KBM-7 (cell line): ENCODE measurements at regions not wholly inside any gene's neighbourhood (a gene's known extent, or its start where the extent isn't known, plus 50 kb on each side); places are given as distances from the start of the nearest gene placed in this dataset.
"Not testable (repeated sequence)": the region's sequence is repeated elsewhere in the genome, so short reads cannot be mapped to it uniquely, and the experiment has no call there.

Experiments
- DNase-seq: peaks from one replicate; pipeline ENCODE4 v3.0.0-alpha.2; 2015
- in situ Hi-C: fragments of 300-500 bp; cut with MboI; formaldehyde crosslinking; loops from 2 replicates; pipeline ENCODE4 v1.14.3; 2020; ENCODE audit warnings: low sequenced_read_pairs, low pct_unique_long_range_greater_than_20kb, mixed read lengths

- in situ Hi-C loops: not testable (repeated sequence)
Measured at GRCh38 chr10:77740396-77740795, 102.8 kb upstream of the KCNMA1 start.

GRCh38 chr10:77738496-77739158 lies 101.0 kb upstream of the KCNMA1 start:
- in situ Hi-C loops: no loop called here

More at GRCh38 chr10:77740396-77740795, 102.8 kb upstream of the KCNMA1 start:
- not testable (repeated sequence) for DNase-seq

DNA sequence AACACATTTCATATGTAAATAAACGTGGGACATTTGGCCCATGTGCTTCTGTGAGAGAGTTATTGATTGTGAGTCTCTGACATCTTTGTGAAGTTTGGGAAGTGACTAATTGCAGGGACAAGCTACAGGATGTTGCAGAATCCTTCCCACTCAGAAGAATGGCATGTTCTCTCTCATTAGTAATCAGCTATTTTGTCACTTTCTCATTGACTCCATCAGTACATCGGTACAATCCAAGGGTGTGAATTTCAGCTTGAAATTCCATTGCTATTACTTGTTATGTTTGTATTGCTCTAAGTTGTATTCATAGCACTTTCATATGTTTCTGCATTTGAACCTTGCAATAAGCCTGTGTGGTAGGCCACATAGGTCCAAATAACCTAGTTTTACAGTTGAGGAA lies 100.0 kb upstream of the KCNMA1 start:
- no peak for DNase-seq
- in situ Hi-C loops: no loop called here

More at GRCh38 chr10:77738496-77739158, 101.0 kb upstream of the KCNMA1 start:
- no peak for DNase-seq

GRCh38 chr10:77735136-77735535 lies 97.5 kb upstream of the KCNMA1 start:
- DNase-seq, in situ Hi-C loops: not testable (repeated sequence)

- in situ Hi-C loops: no loop called here
- DNase-seq: no peak
Measured at GRCh38 chr10:77732213-77733003, 94.8 kb upstream of the KCNMA1 start.

DNA sequence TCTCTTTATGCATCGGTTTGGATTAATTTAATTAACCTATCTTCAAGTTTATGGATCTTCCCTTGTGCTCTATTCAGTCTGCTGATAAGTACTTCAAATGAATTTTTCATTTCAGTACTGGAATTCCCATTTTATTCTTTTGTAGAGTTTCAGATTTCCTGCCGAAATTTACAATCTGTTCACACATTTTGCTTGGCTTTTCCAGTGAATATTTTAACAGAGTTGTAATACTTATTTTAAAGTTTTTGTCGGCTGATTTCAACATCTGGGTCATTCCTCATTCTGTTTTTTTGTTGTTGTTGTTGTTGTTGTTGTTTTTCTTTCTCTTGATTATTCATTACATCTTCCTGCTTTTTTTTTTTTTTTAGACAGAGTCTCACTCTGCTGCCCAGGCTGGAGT lies 89.9 kb upstream of the KCNMA1 start:
- no peak for DNase-seq
- in situ Hi-C loops: no loop called here

DNA sequence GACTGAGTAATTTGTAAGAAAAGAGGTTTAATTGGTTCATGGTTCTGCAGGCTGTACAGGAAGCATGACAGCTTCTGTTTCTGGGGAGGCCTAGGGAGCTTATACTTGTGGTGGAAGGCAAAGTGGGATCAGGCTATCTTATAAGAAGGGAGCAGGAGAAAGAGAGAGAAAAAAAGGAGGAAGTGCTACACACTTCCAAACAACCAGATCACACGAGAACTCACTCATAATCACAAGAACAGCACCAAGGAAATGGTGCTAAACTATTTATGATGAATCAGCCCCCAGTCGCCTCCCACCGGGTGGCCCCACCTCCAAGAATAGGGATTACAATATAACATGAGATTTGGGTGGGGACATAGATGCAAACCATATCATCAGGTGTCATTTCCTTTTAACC lies 89.1 kb upstream of the KCNMA1 start:
- in situ Hi-C loops: no loop called here
- no peak for DNase-seq

GRCh38 chr10:77726301-77726700 lies 88.7 kb upstream of the KCNMA1 start:
- in situ Hi-C loops: no loop called here
- no peak for DNase-seq

GRCh38 chr10:77724820-77725219 lies 87.2 kb upstream of the KCNMA1 start:
- no peak for DNase-seq
- in situ Hi-C loops: no loop called here

DNA sequence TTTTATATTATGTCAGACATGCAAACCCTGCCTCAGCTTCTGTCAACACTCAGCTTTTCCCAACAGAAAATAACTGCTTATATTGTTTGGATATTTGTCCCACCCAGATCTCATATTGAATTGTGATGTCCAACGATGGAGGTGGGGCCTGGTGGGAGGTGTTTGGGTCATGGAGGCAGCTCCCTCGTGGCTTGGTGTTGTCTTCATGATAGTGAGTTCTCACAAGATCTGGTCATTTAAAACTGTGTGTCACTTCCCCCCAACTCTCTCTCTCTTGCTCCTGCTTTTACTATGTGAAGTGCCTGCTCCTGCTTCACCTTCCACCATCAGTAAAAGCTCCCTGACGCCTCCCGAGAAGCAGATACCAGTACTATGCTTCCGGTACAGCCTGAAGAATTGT lies 85.8 kb upstream of the KCNMA1 start:
- no peak for DNase-seq
- in situ Hi-C loops: no loop called here

DNA sequence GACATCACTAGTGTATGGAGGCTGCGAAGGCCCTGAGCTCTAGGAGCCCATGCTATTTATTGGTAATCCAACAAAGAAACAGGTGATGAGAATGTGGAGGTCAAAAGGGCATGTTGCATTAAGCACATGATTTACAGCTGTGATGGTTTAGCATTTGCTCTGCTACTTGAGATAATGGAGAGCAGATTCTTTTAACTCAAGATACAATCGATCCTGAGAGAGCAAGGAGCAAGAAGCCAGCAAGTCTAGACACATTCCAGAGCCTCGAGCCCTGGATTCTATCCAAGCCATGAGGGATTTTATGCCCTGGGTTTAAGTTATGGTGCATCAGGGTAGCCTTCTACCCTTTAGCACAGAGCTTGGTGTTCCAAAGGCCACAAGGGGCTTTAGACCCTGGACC lies 85.3 kb upstream of the KCNMA1 start:
- DNase-seq, in situ Hi-C loops: not testable (repeated sequence)

DNA sequence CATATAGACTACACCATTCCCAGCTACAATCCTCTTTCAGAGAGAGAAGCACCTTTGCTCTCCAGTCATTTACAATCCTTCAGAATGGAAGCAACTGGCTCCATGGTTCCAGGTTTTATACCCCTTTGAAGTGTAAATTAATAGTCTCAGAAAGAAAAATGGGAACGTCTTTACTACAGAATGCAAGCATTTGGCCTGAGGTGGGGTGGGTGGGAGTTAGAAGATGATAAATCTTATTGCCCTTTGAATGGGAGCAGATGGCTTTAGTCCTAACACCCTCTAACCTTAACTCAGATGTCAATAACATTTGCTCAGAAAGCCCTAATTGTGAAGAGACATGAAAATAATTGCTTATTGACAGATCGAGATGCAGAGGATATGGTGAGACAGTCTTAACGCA lies 84.2 kb upstream of the KCNMA1 start:
- in situ Hi-C loops: no loop called here
- DNase-seq: no peak

- in situ Hi-C loops: no loop called here
- no peak for DNase-seq
Measured at GRCh38 chr10:77718957-77719356, 81.3 kb upstream of the KCNMA1 start.

GRCh38 chr10:77718312-77718711 lies 80.7 kb upstream of the KCNMA1 start:
- in situ Hi-C loops: not testable (repeated sequence)

GRCh38 chr10:77717336-77717735 lies 79.7 kb upstream of the KCNMA1 start:
- DNase-seq: no peak
- in situ Hi-C loops: no loop called here

More at GRCh38 chr10:77718312-77718711, 80.7 kb upstream of the KCNMA1 start:
- DNase-seq: not testable (repeated sequence)

DNA sequence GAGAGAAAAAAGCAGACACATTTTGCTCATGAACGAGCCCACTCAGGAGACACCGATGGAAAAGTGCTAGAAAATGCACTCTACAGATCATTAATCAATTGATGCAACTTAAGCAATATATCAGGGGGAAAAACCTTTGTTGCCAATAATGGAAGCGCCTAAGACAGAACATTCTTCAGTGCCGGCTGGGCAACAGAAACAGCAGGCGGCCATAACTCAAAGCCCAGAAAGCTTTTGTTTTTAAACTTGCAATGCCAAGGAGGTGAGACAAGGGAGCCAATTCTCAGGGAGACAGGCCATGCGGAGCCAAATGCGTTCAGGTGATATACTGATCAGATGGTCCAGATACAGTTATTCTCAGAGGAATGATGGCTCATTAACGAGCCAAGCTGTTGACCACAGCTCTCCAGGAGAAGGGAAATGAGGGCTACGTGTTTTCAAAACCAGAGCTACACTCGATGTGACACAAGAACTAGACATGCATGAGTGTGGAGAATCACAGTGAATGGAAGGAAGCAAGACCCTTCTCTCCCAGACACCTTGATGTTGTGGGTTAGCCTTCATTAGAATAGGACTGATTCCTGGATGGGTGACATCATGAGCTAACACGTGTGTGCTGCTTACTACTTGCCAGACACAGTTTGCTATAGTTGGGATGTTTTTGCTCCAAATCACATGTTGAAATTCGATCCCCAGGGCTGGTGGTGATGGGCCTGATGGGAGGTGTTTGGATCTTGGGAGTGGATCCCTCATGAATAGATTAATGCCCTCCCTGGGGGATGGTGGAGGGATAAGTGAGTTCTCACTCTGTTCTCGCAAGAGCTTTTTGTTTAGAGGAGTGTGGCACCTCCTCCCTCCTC lies 79.1 kb upstream of the KCNMA1 start:
- in situ Hi-C loops: no loop called here
- DNase-seq: no peak

DNA sequence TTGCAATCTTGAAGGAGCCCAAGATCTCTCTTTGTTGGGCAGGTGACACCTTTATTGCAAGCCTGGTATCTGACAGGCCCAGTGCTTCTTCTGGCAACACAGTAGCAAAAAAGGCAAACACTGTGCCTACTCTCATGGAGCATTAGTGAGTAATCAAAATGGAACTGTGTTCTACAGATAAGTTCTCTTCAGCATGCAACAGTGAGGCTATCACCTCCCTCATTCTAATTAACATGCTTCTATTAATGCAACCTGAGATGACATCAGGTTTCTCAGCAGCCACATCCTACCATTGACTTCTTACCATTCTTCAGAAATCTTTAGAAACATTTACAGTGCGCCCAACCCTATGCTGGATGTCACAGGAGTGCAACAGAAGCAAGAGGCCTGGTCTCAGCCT lies 77.9 kb upstream of the KCNMA1 start:
- no peak for DNase-seq
- in situ Hi-C loops: no loop called here

- in situ Hi-C loops: no loop called here
- DNase-seq: no peak
Measured at GRCh38 chr10:77715088-77715487, 77.5 kb upstream of the KCNMA1 start.

- no peak for DNase-seq
- in situ Hi-C loops: no loop called here
Measured at GRCh38 chr10:77713521-77714280, 76.1 kb upstream of the KCNMA1 start.
